Cerebellar cortex (tissue), 1 donor: ENCODE measurements at regions not wholly inside any gene's neighbourhood (a gene's known extent, or its start where the extent isn't known, plus 50 kb on each side); places are given as distances from the start of the nearest gene placed in this dataset.

Source experiments
- DNase-seq: peaks from one replicate; pipeline ENCODE4 v3.0.0-alpha.2; 2015; ENCODE audit warnings: low spot score

- DNase-seq: no peak
These were observed 270.2 kb downstream of the TMEM167A start for GRCh38 chr5:82807021-82807420.

GRCh38 chr5:82806513-82806912, 270.7 kb downstream of the TMEM167A start:
- no peak for DNase-seq

- no peak for DNase-seq
These were observed 273.0 kb downstream of the TMEM167A start for GRCh38 chr5:82804155-82804690.

- no peak for DNase-seq
These were observed 274.2 kb downstream of the TMEM167A start for GRCh38 chr5:82802954-82803353.

GRCh38 chr5:82800826-82801225, 276.4 kb downstream of the TMEM167A start:
- DNase-seq: no peak

- no peak for DNase-seq
These were observed 277.7 kb downstream of the TMEM167A start for GRCh38 chr5:82799361-82800077.

- DNase-seq: no peak
These were observed 278.5 kb downstream of the TMEM167A start for GRCh38 chr5:82798676-82799075.

- no peak for DNase-seq
These were observed 280.4 kb downstream of the TMEM167A start for GRCh38 chr5:82796643-82797416.

GRCh38 chr5:82794876-82795275, 282.3 kb downstream of the TMEM167A start:
- DNase-seq: no peak

GRCh38 chr5:82793808-82794419, 283.3 kb downstream of the TMEM167A start:
- DNase-seq: no peak

GRCh38 chr5:82792096-82792495, 285.1 kb downstream of the TMEM167A start:
- DNase-seq: no peak

- DNase-seq: no peak
These were observed 288.1 kb downstream of the TMEM167A start for GRCh38 chr5:82789095-82789494.

GRCh38 chr5:82786748-82787147, 290.4 kb downstream of the TMEM167A start:
- no peak for DNase-seq

GRCh38 chr5:82785882-82786509, 291.2 kb downstream of the TMEM167A start:
- no peak for DNase-seq

GRCh38 chr5:82785456-82785855, 291.7 kb downstream of the TMEM167A start:
- DNase-seq: no peak

GRCh38 chr5:82784521-82784920, 292.7 kb downstream of the TMEM167A start:
- DNase-seq: no peak

GRCh38 chr5:82777106-82777505, 300.1 kb downstream of the TMEM167A start:
- DNase-seq: no peak

- DNase-seq: no peak
These were observed 304.9 kb downstream of the TMEM167A start for GRCh38 chr5:82772281-82772680.

- no peak for DNase-seq
These were observed 311.0 kb downstream of the TMEM167A start for GRCh38 chr5:82766206-82766605.

GRCh38 chr5:82765765-82766164, 311.4 kb downstream of the TMEM167A start:
- DNase-seq: no peak

- DNase-seq: no peak
These were observed 316.3 kb downstream of the TMEM167A start for GRCh38 chr5:82760856-82761255.

- DNase-seq: no peak
These were observed 318.3 kb downstream of the TMEM167A start for GRCh38 chr5:82758881-82759280.
